Uterus (tissue), 2 donors: ENCODE measurements at regions not wholly inside any gene's neighbourhood (a gene's known extent, or its start where the extent isn't known, plus 50 kb on each side); places are given as distances from the start of the nearest gene placed in this dataset.

Experiments used
- POLR2A ChIP-seq, 2 donors: fragments of 450-650 bp; IDR thresholded peaks; one replicate each; pipeline ENCODE4 v1.6.1; 2016; ENCODE audit warnings: antibody characterized with exemption in 2 of 2, mild to moderate bottlenecking in 1 of 2, moderate library complexity in 1 of 2
- TF ChIP-seq, protein P1 (sequence below), 4 experiments: fragments of 200-600 bp in 2 of 4; fragments of 450-650 bp in 2 of 4; sonication (generic) in 2 of 4; IDR thresholded peaks; one replicate each; pipeline ENCODE4 v1.5.1; 2016 to 2019; ENCODE audit warnings: antibody characterized with exemption in 4 of 4, mild to moderate bottlenecking in 2 of 4, moderate library complexity in 1 of 4

DNA sequence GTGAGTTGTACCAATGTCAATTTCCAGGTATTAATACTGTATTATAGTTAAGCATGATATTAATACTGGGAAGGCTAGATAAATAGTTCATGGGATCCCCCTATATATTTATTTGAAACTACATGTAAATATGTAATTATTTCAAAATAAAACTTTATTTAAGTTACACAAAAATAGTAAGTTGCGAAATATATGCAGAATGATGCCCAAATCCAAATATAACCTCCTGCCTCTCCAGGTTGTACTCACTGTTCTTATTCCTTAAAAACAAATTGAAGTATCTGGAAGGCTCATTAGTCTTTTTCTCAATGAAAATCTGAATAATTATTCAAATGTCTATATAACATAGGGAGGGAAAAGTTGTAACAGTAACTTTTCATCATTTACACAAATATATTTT, 161.9 kb upstream of the DEFB112 start:
- TF ChIP-seq, protein P1, sequence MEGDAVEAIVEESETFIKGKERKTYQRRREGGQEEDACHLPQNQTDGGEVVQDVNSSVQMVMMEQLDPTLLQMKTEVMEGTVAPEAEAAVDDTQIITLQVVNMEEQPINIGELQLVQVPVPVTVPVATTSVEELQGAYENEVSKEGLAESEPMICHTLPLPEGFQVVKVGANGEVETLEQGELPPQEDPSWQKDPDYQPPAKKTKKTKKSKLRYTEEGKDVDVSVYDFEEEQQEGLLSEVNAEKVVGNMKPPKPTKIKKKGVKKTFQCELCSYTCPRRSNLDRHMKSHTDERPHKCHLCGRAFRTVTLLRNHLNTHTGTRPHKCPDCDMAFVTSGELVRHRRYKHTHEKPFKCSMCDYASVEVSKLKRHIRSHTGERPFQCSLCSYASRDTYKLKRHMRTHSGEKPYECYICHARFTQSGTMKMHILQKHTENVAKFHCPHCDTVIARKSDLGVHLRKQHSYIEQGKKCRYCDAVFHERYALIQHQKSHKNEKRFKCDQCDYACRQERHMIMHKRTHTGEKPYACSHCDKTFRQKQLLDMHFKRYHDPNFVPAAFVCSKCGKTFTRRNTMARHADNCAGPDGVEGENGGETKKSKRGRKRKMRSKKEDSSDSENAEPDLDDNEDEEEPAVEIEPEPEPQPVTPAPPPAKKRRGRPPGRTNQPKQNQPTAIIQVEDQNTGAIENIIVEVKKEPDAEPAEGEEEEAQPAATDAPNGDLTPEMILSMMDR (IDR thresholded peaks at IDR 0.05), result no peak
- TF ChIP-seq POLR2A (IDR thresholded peaks at IDR 0.05), result no peak
